ENCODE measurements at regions not wholly inside any gene's neighbourhood (a gene's known extent, or its start where the extent isn't known, plus 50 kb on each side); places are given as distances from the start of the nearest gene placed in this dataset.

- no peak for ATAC-seq
- Histone ChIP-seq H3K9me3 (ENCODE audit: control insufficient read depth in 1 of 2, insufficient read depth in 1 of 2, low read depth in 1 of 2, low read length in 2 of 2) (no peaks in the 10 kb centered on the region), H3K4me2 (ENCODE audit: low read length) (no peak overlapping the region), H3K27me3 (ENCODE audit: insufficient read depth, low read length) (no peaks in the 10 kb centered on the region), H3K9ac (ENCODE audit: low read length) (no peak overlapping the region), H4K20me1 (ENCODE audit: insufficient read depth) (no peaks in the 10 kb centered on the region), H3K79me2 (ENCODE audit: insufficient read depth, low read length) (no peaks in the 10 kb centered on the region), H3K4me3 (replicated peaks in 1 of 2; ENCODE audit: low read depth in 1 of 2, low read length in 2 of 2) (no peak overlapping the region), H3K27ac (ENCODE audit: low read depth, low read length) (no peak overlapping the region), H3K36me3 (ENCODE audit: control insufficient read depth in 1 of 2, insufficient read depth in 2 of 2, low read length in 2 of 2) (no peaks in the 10 kb centered on the region), H2AFZ (ENCODE audit: low read depth, low read length, poor library complexity, severe bottlenecking) (no peak overlapping the region), H3K9me2 (ENCODE audit: insufficient read depth) (no peaks in the 10 kb centered on the region), H3K4me1 (ENCODE audit: control insufficient read depth in 1 of 2, insufficient read depth in 2 of 2, low read length in 2 of 2) (no peaks in the 10 kb centered on the region)
- no peak for DNase-seq (ENCODE audit: low read depth, low spot score)
- TF ChIP-seq, protein P1, sequence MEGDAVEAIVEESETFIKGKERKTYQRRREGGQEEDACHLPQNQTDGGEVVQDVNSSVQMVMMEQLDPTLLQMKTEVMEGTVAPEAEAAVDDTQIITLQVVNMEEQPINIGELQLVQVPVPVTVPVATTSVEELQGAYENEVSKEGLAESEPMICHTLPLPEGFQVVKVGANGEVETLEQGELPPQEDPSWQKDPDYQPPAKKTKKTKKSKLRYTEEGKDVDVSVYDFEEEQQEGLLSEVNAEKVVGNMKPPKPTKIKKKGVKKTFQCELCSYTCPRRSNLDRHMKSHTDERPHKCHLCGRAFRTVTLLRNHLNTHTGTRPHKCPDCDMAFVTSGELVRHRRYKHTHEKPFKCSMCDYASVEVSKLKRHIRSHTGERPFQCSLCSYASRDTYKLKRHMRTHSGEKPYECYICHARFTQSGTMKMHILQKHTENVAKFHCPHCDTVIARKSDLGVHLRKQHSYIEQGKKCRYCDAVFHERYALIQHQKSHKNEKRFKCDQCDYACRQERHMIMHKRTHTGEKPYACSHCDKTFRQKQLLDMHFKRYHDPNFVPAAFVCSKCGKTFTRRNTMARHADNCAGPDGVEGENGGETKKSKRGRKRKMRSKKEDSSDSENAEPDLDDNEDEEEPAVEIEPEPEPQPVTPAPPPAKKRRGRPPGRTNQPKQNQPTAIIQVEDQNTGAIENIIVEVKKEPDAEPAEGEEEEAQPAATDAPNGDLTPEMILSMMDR (IDR thresholded peaks at IDR 0.05 in 2 of 3, conservative IDR thresholded peaks at IDR 0.05 in 1 of 3; ENCODE audit: borderline replicate concordance in 1 of 3, insufficient read depth in 1 of 3, low read depth in 2 of 3, low read length in 2 of 3), result no peak
- no peak for TF ChIP-seq YY1 (IDR thresholded peaks at IDR 0.05; ENCODE audit: extremely low read depth, insufficient replicate concordance, low read depth, low read length)
- TF ChIP-seq ZBTB33 (IDR thresholded peaks at IDR 0.05; ENCODE audit: extremely low read depth, insufficient replicate concordance, low read length), result no peak
- no peak for TF ChIP-seq ZNF274 (IDR thresholded peaks at IDR 0.05; ENCODE audit: low read depth, low read length)
- no peak for TF ChIP-seq ATF3 (IDR thresholded peaks at IDR 0.05)
- TF ChIP-seq SRF (IDR thresholded peaks at IDR 0.05; ENCODE audit: low read depth), result no peak
- TF ChIP-seq TCF7L2 (IDR thresholded peaks at IDR 0.05; ENCODE audit: borderline replicate concordance, extremely low read depth, insufficient read depth, insufficient read length), result no peak
- POLR2A ChIA-PET, result no interaction called here
- intact Hi-C loops (cut with micrococcal nuclease), result no loop called here
- RAD21 ChIA-PET (ENCODE audit: low non-redundant PET in 1 of 2, low total read pairs in 2 of 2, uncharacterized antibody in 2 of 2, unreplicated experiment in 2 of 2), result no interaction called here
- no TSS peak for BruUV-seq (replicated peaks)
- CTCF ChIA-PET, result no interaction called here
These were observed 811.9 kb upstream of the PCDH7 start for GRCh38 chr4:29908276-29908675.

Measured in HCT116 (cell line).